Peyer's patch (tissue), 4 donors: ENCODE measurements at regions not wholly inside any gene's neighbourhood (a gene's known extent, or its start where the extent isn't known, plus 50 kb on each side); places are given as distances from the start of the nearest gene placed in this dataset.
"Not testable (repeated sequence)": the region's sequence is repeated elsewhere in the genome, so short reads cannot be mapped to it uniquely, and the experiment has no call there.

Experiments
- DNase-seq, 3 donors: peaks; one replicate each; pipeline ENCODE4 v3.0.0-alpha.2; 2017 to 2019
- H3K27ac ChIP-seq, 4 donors: fragments of 200-600 bp; sonication (generic); one replicate each; pipeline ENCODE4 v1.5.1; 2016 to 2019
- H3K27me3 ChIP-seq, 2 donors: fragments of 200-600 bp; sonication (generic); one replicate each; pipeline ENCODE4 v1.5.1; 2019
- H3K36me3 ChIP-seq, 3 donors: fragments of 200-600 bp; sonication (generic); one replicate each; pipeline ENCODE4 v1.5.1; 2016 to 2019
- H3K4me1 ChIP-seq, 4 donors: fragments of 200-600 bp; sonication (generic); one replicate each; pipeline ENCODE4 v1.5.1; 2016 to 2019
- H3K4me3 ChIP-seq, 4 donors: fragments of 200-600 bp; sonication (generic); 1 replicate in 3 of 4; 2 replicates in 1 of 4; pipeline ENCODE4 v1.5.1; 2016 to 2019; ENCODE audit warnings: mild to moderate bottlenecking in 1 of 4
- H3K9me3 ChIP-seq, 4 donors: fragments of 200-600 bp; sonication (generic); one replicate each; pipeline ENCODE4 v1.5.1; 2016 to 2019; ENCODE audit warnings: mild to moderate bottlenecking in 1 of 4
- POLR2A ChIP-seq, 2 donors: fragments of 450-650 bp; IDR thresholded peaks; one replicate each; pipeline ENCODE4 v1.5.1; 2017; ENCODE audit warnings: antibody characterized with exemption in 2 of 2, mild to moderate bottlenecking in 2 of 2, moderate library complexity in 2 of 2
- TF ChIP-seq, protein P1 (sequence below), 6 experiments: fragments of 450-650 bp in 4 of 6; fragments of 200-600 bp in 2 of 6; sonication (generic) in 1 of 6; IDR thresholded peaks; one replicate each; pipeline ENCODE4 v1.5.1; 2017 to 2019; ENCODE audit warnings: antibody characterized with exemption in 6 of 6, mild to moderate bottlenecking in 3 of 6, moderate library complexity in 1 of 6

GRCh38 chr5:169531631-169532030 lies 51.9 kb upstream of the SPDL1 start:
- no peak overlapping the region for H3K4me3 ChIP-seq
- no peak overlapping the region for H3K27ac ChIP-seq
- TF ChIP-seq POLR2A (IDR thresholded peaks at IDR 0.05): no peak
- TF ChIP-seq, protein P1, sequence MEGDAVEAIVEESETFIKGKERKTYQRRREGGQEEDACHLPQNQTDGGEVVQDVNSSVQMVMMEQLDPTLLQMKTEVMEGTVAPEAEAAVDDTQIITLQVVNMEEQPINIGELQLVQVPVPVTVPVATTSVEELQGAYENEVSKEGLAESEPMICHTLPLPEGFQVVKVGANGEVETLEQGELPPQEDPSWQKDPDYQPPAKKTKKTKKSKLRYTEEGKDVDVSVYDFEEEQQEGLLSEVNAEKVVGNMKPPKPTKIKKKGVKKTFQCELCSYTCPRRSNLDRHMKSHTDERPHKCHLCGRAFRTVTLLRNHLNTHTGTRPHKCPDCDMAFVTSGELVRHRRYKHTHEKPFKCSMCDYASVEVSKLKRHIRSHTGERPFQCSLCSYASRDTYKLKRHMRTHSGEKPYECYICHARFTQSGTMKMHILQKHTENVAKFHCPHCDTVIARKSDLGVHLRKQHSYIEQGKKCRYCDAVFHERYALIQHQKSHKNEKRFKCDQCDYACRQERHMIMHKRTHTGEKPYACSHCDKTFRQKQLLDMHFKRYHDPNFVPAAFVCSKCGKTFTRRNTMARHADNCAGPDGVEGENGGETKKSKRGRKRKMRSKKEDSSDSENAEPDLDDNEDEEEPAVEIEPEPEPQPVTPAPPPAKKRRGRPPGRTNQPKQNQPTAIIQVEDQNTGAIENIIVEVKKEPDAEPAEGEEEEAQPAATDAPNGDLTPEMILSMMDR (IDR thresholded peaks at IDR 0.05): no peak
- no peaks in the 10 kb centered on the region for H3K4me1 ChIP-seq
- no peak for DNase-seq
- H3K9me3 ChIP-seq: no peaks in the 10 kb centered on the region
- no peaks in the 10 kb centered on the region for H3K27me3 ChIP-seq
- no peaks in the 10 kb centered on the region for H3K36me3 ChIP-seq

GRCh38 chr5:169527863-169528262 lies 55.7 kb upstream of the SPDL1 start:
- Histone ChIP-seq H3K36me3 (no peaks in the 10 kb centered on the region), H3K9me3 (no peaks in the 10 kb centered on the region), H3K27ac (no peak overlapping the region), H3K4me1 (no peaks in the 10 kb centered on the region), H3K27me3 (no peaks in the 10 kb centered on the region), H3K4me3 (no peak overlapping the region)
- no peak for DNase-seq
- no peak for TF ChIP-seq POLR2A (IDR thresholded peaks at IDR 0.05)
- TF ChIP-seq, protein P1 (IDR thresholded peaks at IDR 0.05): no peak

- H3K36me3 ChIP-seq: no peaks in the 10 kb centered on the region
- H3K27ac ChIP-seq: no peak overlapping the region
- H3K27me3 ChIP-seq: no peaks in the 10 kb centered on the region
- H3K4me3 ChIP-seq: no peak overlapping the region
- DNase-seq: no peak
- H3K4me1 ChIP-seq: no peaks in the 10 kb centered on the region
- no peaks in the 10 kb centered on the region for H3K9me3 ChIP-seq
- TF ChIP-seq, protein P1 (IDR thresholded peaks at IDR 0.05): no peak
- no peak for TF ChIP-seq POLR2A (IDR thresholded peaks at IDR 0.05)
Measured at GRCh38 chr5:169527066-169527465, 56.5 kb upstream of the SPDL1 start.

GRCh38 chr5:169522851-169523250 lies 60.7 kb upstream of the SPDL1 start:
- Histone ChIP-seq H3K27me3 (no peaks in the 10 kb centered on the region), H3K36me3 (no peaks in the 10 kb centered on the region), H3K4me1 (no peaks in the 10 kb centered on the region), H3K9me3 (no peaks in the 10 kb centered on the region), H3K27ac (no peak overlapping the region), H3K4me3 (no peak overlapping the region)
- TF ChIP-seq, protein P1 (IDR thresholded peaks at IDR 0.05): no peak
- no peak for TF ChIP-seq POLR2A (IDR thresholded peaks at IDR 0.05)
- DNase-seq: no peak

GRCh38 chr5:169521366-169521983 lies 62.1 kb upstream of the SPDL1 start:
- Histone ChIP-seq H3K4me3 (no peak overlapping the region), H3K27ac (no peak overlapping the region), H3K36me3 (no peaks in the 10 kb centered on the region), H3K4me1 (no peaks in the 10 kb centered on the region), H3K27me3 (no peaks in the 10 kb centered on the region), H3K9me3 (no peaks in the 10 kb centered on the region)
- DNase-seq: no peak
- no peak for TF ChIP-seq POLR2A (IDR thresholded peaks at IDR 0.05)
- TF ChIP-seq, protein P1 (IDR thresholded peaks at IDR 0.05): no peak

GRCh38 chr5:169519358-169519757 lies 64.2 kb upstream of the SPDL1 start:
- no peaks in the 10 kb centered on the region for H3K4me1 ChIP-seq
- H3K27ac ChIP-seq: no peak overlapping the region
- H3K27me3 ChIP-seq: no peaks in the 10 kb centered on the region
- H3K9me3 ChIP-seq: no peaks in the 10 kb centered on the region
- no peak for DNase-seq
- TF ChIP-seq, protein P1 (IDR thresholded peaks at IDR 0.05): no peak
- H3K4me3 ChIP-seq: no peak overlapping the region
- no peaks in the 10 kb centered on the region for H3K36me3 ChIP-seq

DNA sequence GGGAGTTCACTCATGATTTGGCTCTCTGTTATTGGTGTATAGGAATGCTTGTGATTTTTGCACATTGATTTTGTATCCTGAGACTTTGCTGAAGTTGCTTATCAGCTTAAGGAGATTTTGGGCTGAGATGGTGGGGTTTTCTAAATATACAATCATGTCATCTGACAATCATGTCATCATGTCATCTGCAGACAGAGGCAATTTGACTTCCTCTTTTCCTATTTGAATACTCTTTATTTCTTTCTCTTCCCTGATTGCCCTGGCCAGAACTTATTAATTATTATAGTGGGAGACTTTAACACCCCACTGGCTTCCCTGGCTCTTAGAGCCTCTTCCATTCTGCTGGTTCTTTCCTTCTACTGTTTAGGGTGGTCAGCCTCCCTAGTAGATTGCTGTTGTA lies 64.8 kb upstream of the SPDL1 start:
- H3K36me3 ChIP-seq, H3K4me1 ChIP-seq, DNase-seq, H3K4me3 ChIP-seq, H3K27me3 ChIP-seq, H3K9me3 ChIP-seq, H3K27ac ChIP-seq: not testable (repeated sequence)
